GM11168 (cell line): ENCODE measurements at regions not wholly inside any gene's neighbourhood (a gene's known extent, or its start where the extent isn't known, plus 50 kb on each side); places are given as distances from the start of the nearest gene placed in this dataset.

Experiments
- in situ Hi-C: fragments of 300-500 bp; cut with MboI; formaldehyde crosslinking; loops from one replicate; pipeline ENCODE4 v1.12.0; 2022; ENCODE audit warnings: low sequenced_read_pairs; ENCODE audit not compliant: unreplicated experiment

- in situ Hi-C loops: loop anchor here (25.0 kb wide), 2 partner anchors 395 to 595 kb away; partner anchors contain the start of gene TLE4
Measured at GRCh38 chr9:80156756-80157472, 585.1 kb downstream of the TLE4 start.

- in situ Hi-C loops: loop anchor here (25.0 kb wide), 2 partner anchors 394 to 594 kb away; partner anchors contain the start of gene TLE4
Measured at GRCh38 chr9:80156262-80156661, 584.5 kb downstream of the TLE4 start.

GRCh38 chr9:80147866-80148265 is 576.1 kb downstream of the TLE4 start:
- in situ Hi-C loops: no loop called here

DNA sequence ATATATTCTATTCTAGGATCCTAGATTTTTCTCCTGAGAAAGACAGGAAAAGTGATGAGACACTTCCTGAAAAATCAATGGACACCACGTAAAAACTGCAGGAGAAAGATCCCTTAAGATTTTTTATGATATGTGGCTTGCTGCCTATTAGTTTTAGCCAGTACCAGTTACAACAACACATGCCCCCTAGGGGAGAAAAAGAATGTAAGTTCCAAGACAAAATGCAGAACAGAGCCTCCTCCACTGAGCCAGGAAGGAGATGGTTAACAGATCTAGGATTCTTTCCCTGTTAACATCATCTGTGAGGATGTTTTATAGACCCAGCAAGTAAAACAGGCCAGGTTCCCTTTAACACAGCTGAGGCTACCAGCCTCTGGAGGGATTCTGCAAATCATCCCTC is 574.7 kb downstream of the TLE4 start:
- in situ Hi-C loops: no loop called here

- in situ Hi-C loops: no loop called here
Measured at GRCh38 chr9:80144856-80145255, 573.1 kb downstream of the TLE4 start.

GRCh38 chr9:80144406-80144805 is 572.6 kb downstream of the TLE4 start:
- in situ Hi-C loops: no loop called here

DNA sequence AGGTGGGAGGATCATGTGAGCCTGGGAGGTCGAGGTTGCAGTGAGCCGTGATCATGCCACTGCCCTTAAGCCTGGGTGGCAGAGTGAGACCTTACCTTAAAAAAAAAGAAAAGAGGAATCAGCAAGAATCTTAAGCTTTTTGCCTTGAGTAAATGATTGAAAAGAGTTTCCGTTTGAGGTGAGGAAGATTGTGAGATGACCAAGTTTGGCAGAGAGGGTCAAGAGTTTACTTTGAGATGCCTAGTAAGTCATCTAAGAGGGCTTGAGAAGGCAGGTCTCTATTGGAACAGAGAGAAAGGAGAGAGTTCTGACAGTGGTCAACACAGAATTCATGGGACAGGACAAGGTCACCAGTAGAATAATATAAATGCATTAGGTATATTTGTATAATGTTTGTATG is 572.1 kb downstream of the TLE4 start:
- in situ Hi-C loops: no loop called here

GRCh38 chr9:80134487-80134886 is 562.7 kb downstream of the TLE4 start:
- in situ Hi-C loops: no loop called here

GRCh38 chr9:80131627-80132026 is 559.9 kb downstream of the TLE4 start:
- in situ Hi-C loops: no loop called here

- in situ Hi-C loops: no loop called here
Measured at GRCh38 chr9:80127920-80128319, 556.2 kb downstream of the TLE4 start.

DNA sequence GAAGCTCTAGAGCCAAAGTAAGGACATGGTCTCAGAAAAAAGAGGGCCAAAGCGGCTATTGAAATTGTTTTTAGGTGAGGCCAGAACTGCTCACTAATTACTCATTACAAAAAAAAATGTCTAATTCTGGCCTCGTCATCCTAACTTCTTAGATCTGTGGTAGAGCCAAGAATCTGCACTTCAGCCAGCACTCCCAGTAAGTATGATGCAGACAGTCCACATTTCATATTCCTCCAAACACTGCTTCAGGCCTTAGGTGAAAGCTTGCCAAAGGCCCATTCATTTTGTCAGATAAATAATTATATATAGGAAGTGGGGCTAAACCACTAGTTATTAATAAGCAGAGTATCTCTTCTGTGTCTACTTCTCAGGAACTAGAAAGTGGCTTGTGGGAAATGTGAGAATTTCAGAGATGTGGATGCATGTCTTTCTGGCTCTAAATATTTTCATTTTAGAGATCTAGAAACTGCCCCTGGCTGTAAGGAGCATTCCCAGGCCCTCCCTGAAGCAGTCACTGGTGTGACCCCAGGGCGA is 554.0 kb downstream of the TLE4 start:
- in situ Hi-C loops: no loop called here

DNA sequence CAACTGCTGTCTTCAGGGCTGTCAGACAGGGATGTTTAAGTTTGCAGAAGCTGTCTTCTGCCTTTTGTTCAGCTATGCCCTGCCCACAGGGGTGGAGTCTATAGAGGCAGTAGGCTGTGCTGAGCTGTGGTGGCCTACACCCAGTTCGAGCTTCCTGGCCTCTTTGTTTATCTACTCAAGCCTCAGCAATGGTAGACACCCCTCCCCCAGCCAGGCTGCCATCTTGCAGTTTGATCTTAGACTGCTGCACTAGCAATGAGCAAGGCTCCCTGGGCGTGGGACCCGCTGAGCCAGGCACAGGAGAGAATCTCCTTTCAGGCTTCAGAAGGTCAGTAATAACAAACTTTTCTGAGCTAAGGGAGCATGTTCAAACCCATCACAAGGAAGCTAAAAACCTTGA is 545.3 kb downstream of the TLE4 start:
- in situ Hi-C loops: no loop called here

- in situ Hi-C loops: no loop called here
Measured at GRCh38 chr9:80114241-80114640, 542.5 kb downstream of the TLE4 start.

- in situ Hi-C loops: no loop called here
Measured at GRCh38 chr9:80107931-80108660, 536.3 kb downstream of the TLE4 start.

- in situ Hi-C loops: no loop called here
Measured at GRCh38 chr9:80097476-80097875, 525.7 kb downstream of the TLE4 start.

DNA sequence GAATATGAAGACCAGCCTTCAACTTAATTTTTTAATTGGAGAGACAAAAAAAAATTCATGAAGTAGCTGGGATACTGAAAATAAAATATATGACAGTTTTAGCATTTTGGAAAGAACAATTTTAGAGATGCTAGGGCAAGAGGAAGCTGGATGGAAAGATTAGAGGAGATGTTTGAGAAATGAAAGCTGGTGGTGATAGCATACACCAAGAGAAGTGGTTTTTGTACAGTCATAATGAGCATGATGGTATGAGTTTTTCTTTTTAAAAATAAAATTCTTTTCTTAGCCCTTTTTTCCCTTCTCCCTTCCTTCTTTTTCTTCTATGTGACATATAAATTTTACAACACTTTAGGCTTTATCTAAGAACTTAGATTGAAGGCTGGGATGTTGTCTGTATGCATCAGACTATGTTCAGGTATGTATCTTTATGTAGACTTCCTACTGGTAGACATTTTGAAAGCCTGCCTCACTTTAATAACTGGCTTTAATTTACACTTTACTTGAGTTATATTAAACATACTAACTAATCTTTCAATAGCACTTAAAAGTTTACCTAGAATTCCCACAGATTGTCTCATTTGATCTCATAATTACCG is 522.5 kb downstream of the TLE4 start:
- in situ Hi-C loops: no loop called here

GRCh38 chr9:80093695-80094094 is 521.9 kb downstream of the TLE4 start:
- in situ Hi-C loops: no loop called here

DNA sequence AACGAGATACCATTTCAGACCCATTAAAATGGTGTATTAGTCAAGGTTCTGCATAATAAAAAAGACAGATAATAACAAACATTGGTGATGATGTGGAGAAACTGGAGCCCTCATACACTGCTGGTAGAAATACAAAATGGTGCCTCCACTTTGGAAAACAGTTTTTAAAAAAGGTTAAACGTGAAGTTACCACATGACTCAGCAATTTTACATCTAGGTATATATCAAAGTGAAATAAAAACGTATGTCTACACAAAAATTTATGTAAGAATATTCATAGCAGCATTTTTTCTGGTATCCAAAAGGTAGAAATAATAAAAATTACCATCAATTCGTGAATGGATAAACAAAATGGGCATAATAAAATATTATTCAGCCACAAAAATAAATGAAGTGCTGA is 519.8 kb downstream of the TLE4 start:
- in situ Hi-C loops: no loop called here

DNA sequence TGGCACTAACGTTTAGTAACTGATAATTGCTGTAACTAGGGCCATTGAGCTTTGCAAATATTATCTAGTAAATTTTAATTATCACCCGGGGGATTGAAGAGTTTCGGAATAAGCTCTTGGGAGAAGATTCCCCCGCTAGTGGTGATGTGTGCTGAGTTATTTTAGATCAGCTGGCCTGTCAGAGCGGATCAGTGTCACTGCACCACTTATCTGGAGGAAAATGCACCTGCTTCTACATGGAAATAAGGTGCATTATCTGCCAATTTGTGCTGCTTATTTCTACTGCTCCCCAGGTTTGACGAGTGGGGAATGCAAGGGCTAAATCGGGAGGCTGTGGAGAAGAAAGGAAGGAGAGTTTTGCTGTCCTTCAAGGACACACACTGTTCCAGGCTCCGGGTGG is 518.6 kb downstream of the TLE4 start:
- in situ Hi-C loops: no loop called here

GRCh38 chr9:80086822-80087345 is 515.1 kb downstream of the TLE4 start:
- in situ Hi-C loops: no loop called here

DNA sequence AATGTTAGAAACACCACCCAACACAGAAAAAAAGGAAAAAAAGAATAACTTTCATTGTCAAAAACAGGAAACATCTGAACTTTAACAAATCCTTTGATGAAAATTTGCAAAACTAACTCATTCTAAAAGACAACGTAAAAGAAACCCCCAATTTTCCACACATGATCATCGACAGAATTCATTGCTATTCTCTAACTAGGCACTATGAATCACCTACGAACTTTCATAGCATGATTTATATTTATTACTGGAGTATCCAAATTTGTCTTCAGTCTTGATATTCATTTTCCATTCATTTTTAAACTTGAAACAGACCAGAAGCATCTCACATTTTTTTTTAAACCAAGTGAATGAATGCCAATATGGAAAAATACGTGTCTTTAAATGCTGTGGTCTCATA is 514.6 kb downstream of the TLE4 start:
- in situ Hi-C loops: no loop called here
